ENCODE measurements at regions not wholly inside any gene's neighbourhood (a gene's known extent, or its start where the extent isn't known, plus 50 kb on each side); places are given as distances from the start of the nearest gene placed in this dataset.
A peak's percentile ranks its signal among the peaks of the same experiment; 100 is the strongest.

GRCh38 chr15:45780352-45780751 is 145.5 kb downstream of the SQOR start:
- H3K36me3 ChIP-seq: no peaks in the 10 kb centered on the region
- TF ChIP-seq POLR2A (IDR thresholded peaks at IDR 0.05): no peak
- no peak for TF ChIP-seq CTCF (IDR thresholded peaks at IDR 0.05)
- H3K4me3 ChIP-seq: no peak overlapping the region
- intact Hi-C loops (cut with DNase I; ENCODE audit: low total_unique reads): no loop called here
- no peak for DNase-seq
- H3K27ac ChIP-seq: no peak overlapping the region
- no peaks in the 10 kb centered on the region for H3K9me3 ChIP-seq
- no peaks in the 10 kb centered on the region for H3K27me3 ChIP-seq
- H3K4me1 ChIP-seq: no peaks in the 10 kb centered on the region

- no peak for DNase-seq
- Histone ChIP-seq H3K9me3 (no peaks in the 10 kb centered on the region), H3K4me3 (no peak overlapping the region), H3K27me3 (no peaks in the 10 kb centered on the region), H3K4me1 (no peaks in the 10 kb centered on the region), H3K36me3 (no peaks in the 10 kb centered on the region), H3K27ac (no peak overlapping the region)
- intact Hi-C loops (cut with DNase I; ENCODE audit: low total_unique reads): no loop called here
- TF ChIP-seq CTCF (IDR thresholded peaks at IDR 0.05) (no peak), POLR2A (IDR thresholded peaks at IDR 0.05) (no peak)
Measured at GRCh38 chr15:45784656-45785055, 149.8 kb downstream of the SQOR start.

- Histone ChIP-seq H3K9me3 (no peaks in the 10 kb centered on the region), H3K27me3 (no peaks in the 10 kb centered on the region), H3K4me3 (no peak overlapping the region), H3K4me1 (no peaks in the 10 kb centered on the region), H3K27ac (no peak overlapping the region), H3K36me3 (no peaks in the 10 kb centered on the region)
- TF ChIP-seq CTCF (IDR thresholded peaks at IDR 0.05) (no peak), POLR2A (IDR thresholded peaks at IDR 0.05) (no peak)
- DNase-seq: no peak
- intact Hi-C loops (cut with DNase I; ENCODE audit: low total_unique reads): no loop called here
Measured at GRCh38 chr15:45785897-45786296, 151.1 kb downstream of the SQOR start.

GRCh38 chr15:45790325-45790943 is 155.6 kb downstream of the SQOR start:
- TF ChIP-seq CTCF (IDR thresholded peaks at IDR 0.05) (peak in 2 of 4 experiments; percentile 11 to 16), POLR2A (IDR thresholded peaks at IDR 0.05) (no peak)
- H3K4me3 ChIP-seq: no peak overlapping the region
- H3K4me1 ChIP-seq: no peaks in the 10 kb centered on the region
- no peaks in the 10 kb centered on the region for H3K9me3 ChIP-seq
- H3K27me3 ChIP-seq: no peaks in the 10 kb centered on the region
- no peak overlapping the region for H3K27ac ChIP-seq
- H3K36me3 ChIP-seq: no peaks in the 10 kb centered on the region
- DNase-seq: no peak
- intact Hi-C loops (cut with DNase I; ENCODE audit: low total_unique reads): no loop called here

GRCh38 chr15:45794304-45794703 is 159.5 kb downstream of the SQOR start:
- TF ChIP-seq POLR2A (IDR thresholded peaks at IDR 0.05): no peak
- TF ChIP-seq CTCF (IDR thresholded peaks at IDR 0.05): no peak
- no peak for DNase-seq
- Histone ChIP-seq H3K4me3 (no peak overlapping the region), H3K27ac (no peak overlapping the region), H3K4me1 (no peaks in the 10 kb centered on the region), H3K27me3 (no peaks in the 10 kb centered on the region), H3K9me3 (no peaks in the 10 kb centered on the region), H3K36me3 (no peaks in the 10 kb centered on the region)
- intact Hi-C loops (cut with DNase I; ENCODE audit: low total_unique reads): no loop called here

All from uterus (tissue), 3 donors.